ENCODE measurements at regions not wholly inside any gene's neighbourhood (a gene's known extent, or its start where the extent isn't known, plus 50 kb on each side); places are given as distances from the start of the nearest gene placed in this dataset.

DNA sequence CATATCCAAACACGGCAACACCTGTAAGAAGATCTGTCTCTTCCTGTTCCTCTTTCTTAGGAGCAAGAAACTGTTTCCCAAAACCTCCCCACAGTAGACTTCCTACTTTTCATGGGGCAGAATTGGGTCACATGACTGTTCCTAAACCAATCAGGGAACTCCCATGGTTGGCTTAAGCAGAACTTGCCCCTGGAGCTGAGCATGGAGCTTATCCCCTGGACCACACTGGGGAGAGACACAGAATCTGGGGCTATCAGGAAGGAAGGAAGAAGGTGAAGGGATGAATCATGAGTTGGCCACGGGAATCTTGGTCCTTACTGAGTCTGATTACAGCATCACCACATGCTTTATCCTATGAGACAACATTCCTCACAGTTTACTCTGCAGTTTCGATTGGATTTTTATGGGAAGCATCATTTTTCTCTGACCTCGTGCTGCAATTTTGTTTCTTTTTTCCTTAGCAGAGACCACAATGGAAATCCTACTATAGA lies 81.8 kb downstream of the CDC7 start:
- TF ChIP-seq, protein P1, sequence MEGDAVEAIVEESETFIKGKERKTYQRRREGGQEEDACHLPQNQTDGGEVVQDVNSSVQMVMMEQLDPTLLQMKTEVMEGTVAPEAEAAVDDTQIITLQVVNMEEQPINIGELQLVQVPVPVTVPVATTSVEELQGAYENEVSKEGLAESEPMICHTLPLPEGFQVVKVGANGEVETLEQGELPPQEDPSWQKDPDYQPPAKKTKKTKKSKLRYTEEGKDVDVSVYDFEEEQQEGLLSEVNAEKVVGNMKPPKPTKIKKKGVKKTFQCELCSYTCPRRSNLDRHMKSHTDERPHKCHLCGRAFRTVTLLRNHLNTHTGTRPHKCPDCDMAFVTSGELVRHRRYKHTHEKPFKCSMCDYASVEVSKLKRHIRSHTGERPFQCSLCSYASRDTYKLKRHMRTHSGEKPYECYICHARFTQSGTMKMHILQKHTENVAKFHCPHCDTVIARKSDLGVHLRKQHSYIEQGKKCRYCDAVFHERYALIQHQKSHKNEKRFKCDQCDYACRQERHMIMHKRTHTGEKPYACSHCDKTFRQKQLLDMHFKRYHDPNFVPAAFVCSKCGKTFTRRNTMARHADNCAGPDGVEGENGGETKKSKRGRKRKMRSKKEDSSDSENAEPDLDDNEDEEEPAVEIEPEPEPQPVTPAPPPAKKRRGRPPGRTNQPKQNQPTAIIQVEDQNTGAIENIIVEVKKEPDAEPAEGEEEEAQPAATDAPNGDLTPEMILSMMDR (IDR thresholded peaks at IDR 0.05) = no peak
- TF ChIP-seq ZFX (IDR thresholded peaks at IDR 0.05; ENCODE audit: borderline replicate concordance) = no peak

Measured in 22Rv1 (cell line).